ENCODE measurements at regions not wholly inside any gene's neighbourhood (a gene's known extent, or its start where the extent isn't known, plus 50 kb on each side); places are given as distances from the start of the nearest gene placed in this dataset.

- TF ChIP-seq, protein P1, sequence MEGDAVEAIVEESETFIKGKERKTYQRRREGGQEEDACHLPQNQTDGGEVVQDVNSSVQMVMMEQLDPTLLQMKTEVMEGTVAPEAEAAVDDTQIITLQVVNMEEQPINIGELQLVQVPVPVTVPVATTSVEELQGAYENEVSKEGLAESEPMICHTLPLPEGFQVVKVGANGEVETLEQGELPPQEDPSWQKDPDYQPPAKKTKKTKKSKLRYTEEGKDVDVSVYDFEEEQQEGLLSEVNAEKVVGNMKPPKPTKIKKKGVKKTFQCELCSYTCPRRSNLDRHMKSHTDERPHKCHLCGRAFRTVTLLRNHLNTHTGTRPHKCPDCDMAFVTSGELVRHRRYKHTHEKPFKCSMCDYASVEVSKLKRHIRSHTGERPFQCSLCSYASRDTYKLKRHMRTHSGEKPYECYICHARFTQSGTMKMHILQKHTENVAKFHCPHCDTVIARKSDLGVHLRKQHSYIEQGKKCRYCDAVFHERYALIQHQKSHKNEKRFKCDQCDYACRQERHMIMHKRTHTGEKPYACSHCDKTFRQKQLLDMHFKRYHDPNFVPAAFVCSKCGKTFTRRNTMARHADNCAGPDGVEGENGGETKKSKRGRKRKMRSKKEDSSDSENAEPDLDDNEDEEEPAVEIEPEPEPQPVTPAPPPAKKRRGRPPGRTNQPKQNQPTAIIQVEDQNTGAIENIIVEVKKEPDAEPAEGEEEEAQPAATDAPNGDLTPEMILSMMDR (conservative IDR thresholded peaks at IDR 0.05) = no peak
- TF ChIP-seq EZH2 (IDR thresholded peaks at IDR 0.05; ENCODE audit: low read depth) = no peak
Observed at GRCh38 chr17:63193827-63194226, 227.8 kb downstream of the TANC2 start.
